ENCODE measurements at regions not wholly inside any gene's neighbourhood (a gene's known extent, or its start where the extent isn't known, plus 50 kb on each side); places are given as distances from the start of the nearest gene placed in this dataset.

DNA sequence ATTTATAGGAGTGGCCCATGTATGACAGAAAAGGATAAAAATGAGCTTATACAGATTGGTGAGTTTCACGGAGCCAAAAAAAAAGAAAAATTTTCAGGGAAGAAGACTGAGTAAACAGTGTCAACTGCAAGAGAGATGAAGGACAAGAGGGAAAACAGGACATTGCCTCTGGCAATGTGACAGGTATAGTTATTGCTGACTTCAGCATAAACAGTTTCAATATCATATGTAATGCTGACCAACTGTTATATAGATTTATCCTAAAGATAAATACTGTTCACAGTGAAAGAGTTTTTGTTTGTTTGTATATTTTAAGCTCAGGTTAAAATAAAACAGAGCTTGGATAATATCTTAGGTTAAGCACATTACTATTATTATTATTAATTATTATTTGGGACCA lies 98.0 kb upstream of the FSIP2 start:
- intact Hi-C loops (cut with DNase I; ENCODE audit: low total_unique reads), result no loop called here

DNA sequence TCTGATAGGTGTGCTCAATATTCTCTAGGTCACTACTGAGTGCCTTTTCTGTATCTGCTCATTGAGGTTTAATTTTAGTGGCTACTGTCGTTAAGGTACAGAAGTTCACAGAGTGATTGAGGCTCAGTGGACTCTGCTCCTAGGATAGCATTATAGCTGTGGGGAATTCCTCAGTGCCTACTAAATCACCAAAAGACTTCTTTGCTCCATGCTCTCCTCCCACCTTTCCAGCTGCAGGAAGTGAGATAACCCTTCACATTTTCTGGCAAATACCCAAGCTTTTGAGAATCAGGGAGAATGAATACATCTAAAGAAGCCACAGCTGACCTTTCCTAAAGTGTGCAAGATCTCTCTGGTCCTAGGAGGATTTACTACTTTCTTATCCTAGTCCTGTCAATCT lies 95.2 kb upstream of the FSIP2 start:
- no peaks in the 10 kb centered on the region for H3K27me3 ChIP-seq
- no peak overlapping the region for H3K27ac ChIP-seq
- no peaks in the 10 kb centered on the region for H3K36me3 ChIP-seq (ENCODE audit: low read depth, missing control alignments)
- H3K9me3 ChIP-seq, result no peaks in the 10 kb centered on the region
- no peak for TF ChIP-seq POLR2A (IDR thresholded peaks at IDR 0.05)
- TF ChIP-seq, protein P1, sequence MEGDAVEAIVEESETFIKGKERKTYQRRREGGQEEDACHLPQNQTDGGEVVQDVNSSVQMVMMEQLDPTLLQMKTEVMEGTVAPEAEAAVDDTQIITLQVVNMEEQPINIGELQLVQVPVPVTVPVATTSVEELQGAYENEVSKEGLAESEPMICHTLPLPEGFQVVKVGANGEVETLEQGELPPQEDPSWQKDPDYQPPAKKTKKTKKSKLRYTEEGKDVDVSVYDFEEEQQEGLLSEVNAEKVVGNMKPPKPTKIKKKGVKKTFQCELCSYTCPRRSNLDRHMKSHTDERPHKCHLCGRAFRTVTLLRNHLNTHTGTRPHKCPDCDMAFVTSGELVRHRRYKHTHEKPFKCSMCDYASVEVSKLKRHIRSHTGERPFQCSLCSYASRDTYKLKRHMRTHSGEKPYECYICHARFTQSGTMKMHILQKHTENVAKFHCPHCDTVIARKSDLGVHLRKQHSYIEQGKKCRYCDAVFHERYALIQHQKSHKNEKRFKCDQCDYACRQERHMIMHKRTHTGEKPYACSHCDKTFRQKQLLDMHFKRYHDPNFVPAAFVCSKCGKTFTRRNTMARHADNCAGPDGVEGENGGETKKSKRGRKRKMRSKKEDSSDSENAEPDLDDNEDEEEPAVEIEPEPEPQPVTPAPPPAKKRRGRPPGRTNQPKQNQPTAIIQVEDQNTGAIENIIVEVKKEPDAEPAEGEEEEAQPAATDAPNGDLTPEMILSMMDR (IDR thresholded peaks at IDR 0.05), result no peak
- DNase-seq, result no peak
- no peak overlapping the region for H3K4me3 ChIP-seq
- no peaks in the 10 kb centered on the region for H3K4me1 ChIP-seq
- intact Hi-C loops (cut with DNase I; ENCODE audit: low total_unique reads), result no loop called here
- 61 to 72% methylated on average over 1 of the region's 1 CpG for WGBS, 2 donors

More for the DNA sequence above, 98.0 kb upstream of the FSIP2 start:
- no peaks in the 10 kb centered on the region for H3K4me1 ChIP-seq
- DNase-seq, result no peak
- no peaks in the 10 kb centered on the region for H3K9me3 ChIP-seq
- H3K27me3 ChIP-seq, result no peaks in the 10 kb centered on the region
- H3K36me3 ChIP-seq (ENCODE audit: low read depth, missing control alignments), result no peaks in the 10 kb centered on the region
- no peak overlapping the region for H3K27ac ChIP-seq
- TF ChIP-seq POLR2A (IDR thresholded peaks at IDR 0.05), result no peak
- TF ChIP-seq, protein P1 (IDR thresholded peaks at IDR 0.05), result no peak
- no peak overlapping the region for H3K4me3 ChIP-seq
- WGBS, 2 donors, result 72 to 96% methylated on average over 1 of the region's 1 CpG

DNA sequence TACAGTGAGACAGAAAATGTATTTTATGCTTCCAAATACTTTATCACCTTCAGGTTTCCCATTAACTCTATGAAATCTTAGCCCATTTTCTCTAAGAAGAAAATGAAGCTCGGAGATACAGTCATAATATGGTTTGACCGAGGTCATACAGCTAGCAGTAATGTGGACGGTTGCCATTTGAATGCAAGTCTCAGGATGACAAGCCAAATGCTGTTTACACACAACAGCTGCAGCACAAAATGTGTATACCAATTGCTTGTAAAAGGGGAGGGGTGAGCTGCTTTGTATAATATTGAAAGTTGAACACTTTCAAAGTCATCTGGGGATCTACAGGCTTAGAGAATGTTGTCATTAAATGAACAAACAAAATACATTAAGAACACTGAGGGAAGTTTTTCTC lies 93.8 kb upstream of the FSIP2 start:
- 40 to 56% methylated on average over 3 of the region's 3 CpGs for WGBS, 2 donors
- no peak for DNase-seq

DNA sequence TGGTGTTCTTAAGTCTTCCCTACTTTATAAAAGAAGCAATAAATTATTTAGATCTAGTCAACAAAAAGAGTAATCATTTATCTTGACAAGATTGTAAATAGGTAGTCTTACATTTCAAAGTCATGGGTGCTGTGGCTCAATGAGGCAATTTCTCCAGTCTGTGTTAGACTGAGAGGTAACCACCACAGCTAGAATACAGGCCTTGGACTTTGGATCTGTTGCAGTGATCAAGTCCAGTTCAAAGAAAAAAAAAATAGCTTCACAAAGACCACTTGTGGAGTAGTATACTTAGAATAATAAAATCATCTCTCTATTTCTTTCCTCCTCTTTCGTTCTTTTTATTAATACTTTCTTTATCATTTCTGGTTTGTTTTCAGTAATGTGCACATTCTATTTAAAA lies 93.1 kb upstream of the FSIP2 start:
- intact Hi-C loops (cut with DNase I; ENCODE audit: low total_unique reads), result no loop called here
- no peak for DNase-seq
- no peaks in the 10 kb centered on the region for H3K4me1 ChIP-seq
- TF ChIP-seq, protein P1 (IDR thresholded peaks at IDR 0.05), result no peak
- no peak for TF ChIP-seq POLR2A (IDR thresholded peaks at IDR 0.05)
- no peaks in the 10 kb centered on the region for H3K27me3 ChIP-seq
- H3K36me3 ChIP-seq (ENCODE audit: low read depth, missing control alignments), result no peaks in the 10 kb centered on the region
- no peak overlapping the region for H3K4me3 ChIP-seq
- H3K9me3 ChIP-seq, result no peaks in the 10 kb centered on the region
- H3K27ac ChIP-seq, result no peak overlapping the region
- 74 to 77% methylated on average over 1 of the region's 1 CpG for WGBS, 2 donors

More for the DNA sequence above, 93.8 kb upstream of the FSIP2 start:
- TF ChIP-seq POLR2A (IDR thresholded peaks at IDR 0.05), result no peak
- TF ChIP-seq, protein P1 (IDR thresholded peaks at IDR 0.05), result no peak
- Histone ChIP-seq H3K4me1 (no peaks in the 10 kb centered on the region), H3K27ac (no peak overlapping the region), H3K36me3 (ENCODE audit: low read depth, missing control alignments) (no peaks in the 10 kb centered on the region), H3K9me3 (no peaks in the 10 kb centered on the region), H3K4me3 (no peak overlapping the region), H3K27me3 (no peaks in the 10 kb centered on the region)
- intact Hi-C loops (cut with DNase I; ENCODE audit: low total_unique reads), result no loop called here

DNA sequence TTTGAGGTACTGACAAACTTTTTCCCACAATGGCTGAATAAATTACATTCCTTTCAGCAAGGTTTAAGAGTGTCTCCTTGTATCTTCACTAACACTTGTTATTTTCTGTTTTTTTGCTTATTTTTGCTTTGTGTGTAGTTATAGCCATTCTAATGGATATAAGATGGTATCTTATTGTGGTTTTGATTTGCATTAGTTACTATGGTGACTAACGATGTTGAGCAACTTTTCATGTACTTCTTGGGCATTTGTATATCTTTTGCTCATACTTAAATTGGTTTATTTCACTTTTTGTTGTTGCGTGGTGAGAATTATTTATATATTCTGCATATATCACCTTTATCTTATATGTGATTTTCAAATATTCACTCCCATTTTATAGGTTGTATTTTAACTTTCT lies 79.9 kb upstream of the FSIP2 start:
- WGBS, 2 donors, result 83 to 89% methylated on average over 2 of the region's 2 CpGs
- Histone ChIP-seq H3K4me3 (no peak overlapping the region), H3K9me3 (no peaks in the 10 kb centered on the region), H3K36me3 (ENCODE audit: low read depth, missing control alignments) (no peaks in the 10 kb centered on the region), H3K4me1 (no peaks in the 10 kb centered on the region), H3K27me3 (no peaks in the 10 kb centered on the region), H3K27ac (no peak overlapping the region)
- DNase-seq, result no peak
- TF ChIP-seq, protein P1 (IDR thresholded peaks at IDR 0.05), result no peak
- no peak for TF ChIP-seq POLR2A (IDR thresholded peaks at IDR 0.05)
- intact Hi-C loops (cut with DNase I; ENCODE audit: low total_unique reads), result no loop called here

Measured in testis (tissue), 2 donors.